ENCODE measurements at regions not wholly inside any gene's neighbourhood (a gene's known extent, or its start where the extent isn't known, plus 50 kb on each side); places are given as distances from the start of the nearest gene placed in this dataset.

- H3K27me3 ChIP-seq: no peaks in the 10 kb centered on the region
Observed at GRCh38 chr7:156220701-156221100, 408.4 kb upstream of the SHH start.

GRCh38 chr7:156220078-156220605, 407.9 kb upstream of the SHH start:
- Histone ChIP-seq H3K27ac (no peak overlapping the region), H3K4me1 (no peaks in the 10 kb centered on the region), H3K9ac (no peak overlapping the region), H4K20me1 (no peaks in the 10 kb centered on the region), H3K4me2 (no peak overlapping the region), H3K36me3 (no peaks in the 10 kb centered on the region), H3K4me3 (no peak overlapping the region), H3K9me3 (replicated peaks in 1 of 11) (peaks cover 0 to 13% (median 8%) of the 10 kb centered on the region in 11 experiments; a peak in 20 of 22 replicates), H3K27me3 (no peaks in the 10 kb centered on the region)
- TF ChIP-seq Cebpa-rat (IDR thresholded peaks at IDR 0.05): no peak

More at GRCh38 chr7:156220701-156221100, 408.4 kb upstream of the SHH start:
- Histone ChIP-seq H3K4me2 (no peak overlapping the region), H3K4me3 (no peak overlapping the region), H3K27ac (no peak overlapping the region), H3K9me3 (replicated peaks in 1 of 11) (peaks cover 0 to 13% (median 9%) of the 10 kb centered on the region in 11 experiments; a peak in 20 of 22 replicates), H3K36me3 (no peaks in the 10 kb centered on the region), H3K4me1 (no peaks in the 10 kb centered on the region), H3K9ac (no peak overlapping the region), H4K20me1 (no peaks in the 10 kb centered on the region)
- no peak for TF ChIP-seq Cebpa-rat (IDR thresholded peaks at IDR 0.05)

GRCh38 chr7:156219307-156220077, 407.2 kb upstream of the SHH start:
- peaks cover 0 to 7% (median 2%) of the 10 kb centered on the region in 11 experiments; a peak in 13 of 22 replicates for H3K9me3 ChIP-seq (replicated peaks in 1 of 11)
- H3K27me3 ChIP-seq: no peaks in the 10 kb centered on the region
- H3K9ac ChIP-seq: no peak overlapping the region
- no peak for TF ChIP-seq Cebpa-rat (IDR thresholded peaks at IDR 0.05)
- H3K4me2 ChIP-seq: no peak overlapping the region
- H4K20me1 ChIP-seq: no peaks in the 10 kb centered on the region
- H3K36me3 ChIP-seq: no peaks in the 10 kb centered on the region
- no peaks in the 10 kb centered on the region for H3K4me1 ChIP-seq
- H3K27ac ChIP-seq: no peak overlapping the region
- no peak overlapping the region for H3K4me3 ChIP-seq

GRCh38 chr7:156218544-156219306, 406.5 kb upstream of the SHH start:
- Histone ChIP-seq H3K4me2 (no peak overlapping the region), H3K27ac (no peak overlapping the region), H3K4me3 (no peak overlapping the region), H3K27me3 (no peaks in the 10 kb centered on the region), H3K36me3 (no peaks in the 10 kb centered on the region), H3K9ac (no peak overlapping the region), H3K9me3 (replicated peaks in 1 of 11) (no peaks in the 10 kb centered on the region; a peak in 1 of 22 replicates), H3K4me1 (no peaks in the 10 kb centered on the region), H4K20me1 (no peaks in the 10 kb centered on the region)
- no peak for TF ChIP-seq Cebpa-rat (IDR thresholded peaks at IDR 0.05)

DNA sequence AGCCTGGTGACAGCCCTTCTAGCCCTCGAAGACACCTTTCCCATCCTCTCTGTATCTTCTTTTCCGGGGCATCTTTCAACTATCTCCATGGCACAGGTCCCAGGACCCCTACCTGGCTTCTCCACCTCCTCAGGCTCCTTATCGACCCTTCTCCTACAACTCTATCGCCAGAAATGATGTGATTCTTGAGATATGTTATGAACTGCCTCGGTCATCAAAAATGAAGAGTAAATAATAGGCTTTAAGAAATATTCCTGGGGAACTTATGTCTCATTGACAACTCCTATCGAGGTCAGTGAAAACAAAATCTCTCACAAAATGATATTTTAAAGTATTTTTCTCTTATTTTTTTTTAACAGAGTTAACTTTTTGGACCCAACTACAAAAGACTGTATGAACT, 405.5 kb upstream of the SHH start:
- TF ChIP-seq Cebpa-rat (IDR thresholded peaks at IDR 0.05): no peak
- Histone ChIP-seq H4K20me1 (no peaks in the 10 kb centered on the region), H3K27me3 (no peaks in the 10 kb centered on the region), H3K9me3 (replicated peaks in 1 of 11) (no peaks in the 10 kb centered on the region), H3K27ac (no peak overlapping the region), H3K36me3 (no peaks in the 10 kb centered on the region), H3K4me1 (no peaks in the 10 kb centered on the region), H3K4me3 (no peak overlapping the region), H3K9ac (no peak overlapping the region), H3K4me2 (no peak overlapping the region)

GRCh38 chr7:156209087-156209486, 396.8 kb upstream of the SHH start:
- H4K20me1 ChIP-seq: no peaks in the 10 kb centered on the region; a peak in 1 of 22 replicates
- no peak overlapping the region for H3K9ac ChIP-seq
- no peak for TF ChIP-seq Cebpa-rat (IDR thresholded peaks at IDR 0.05)
- no peak overlapping the region for H3K4me2 ChIP-seq
- no peak overlapping the region for H3K27ac ChIP-seq
- no peak overlapping the region for H3K4me3 ChIP-seq
- H3K9me3 ChIP-seq (replicated peaks in 1 of 11): no peaks in the 10 kb centered on the region
- no peaks in the 10 kb centered on the region for H3K36me3 ChIP-seq
- no peaks in the 10 kb centered on the region for H3K27me3 ChIP-seq
- H3K4me1 ChIP-seq: no peaks in the 10 kb centered on the region

GRCh38 chr7:156207306-156207705, 395.0 kb upstream of the SHH start:
- no peaks in the 10 kb centered on the region for H3K36me3 ChIP-seq
- H3K4me2 ChIP-seq: no peak overlapping the region
- H3K4me3 ChIP-seq: no peak overlapping the region
- no peak overlapping the region for H3K9ac ChIP-seq
- H3K9me3 ChIP-seq (replicated peaks in 1 of 11): no peaks in the 10 kb centered on the region
- no peak overlapping the region for H3K27ac ChIP-seq
- no peaks in the 10 kb centered on the region for H3K4me1 ChIP-seq
- no peaks in the 10 kb centered on the region; a peak in 1 of 22 replicates for H4K20me1 ChIP-seq
- no peak for TF ChIP-seq Cebpa-rat (IDR thresholded peaks at IDR 0.05)
- no peaks in the 10 kb centered on the region for H3K27me3 ChIP-seq

GRCh38 chr7:156206174-156206573, 393.9 kb upstream of the SHH start:
- H3K4me2 ChIP-seq: no peak overlapping the region
- H3K4me3 ChIP-seq: no peak overlapping the region
- H3K4me1 ChIP-seq: no peaks in the 10 kb centered on the region
- H3K27ac ChIP-seq: no peak overlapping the region
- no peaks in the 10 kb centered on the region; a peak in 1 of 22 replicates for H4K20me1 ChIP-seq
- H3K9me3 ChIP-seq (replicated peaks in 1 of 11): no peaks in the 10 kb centered on the region
- TF ChIP-seq Cebpa-rat (IDR thresholded peaks at IDR 0.05): no peak
- H3K27me3 ChIP-seq: no peaks in the 10 kb centered on the region
- H3K9ac ChIP-seq: no peak overlapping the region
- no peaks in the 10 kb centered on the region for H3K36me3 ChIP-seq

- H3K4me2 ChIP-seq: no peak overlapping the region
- H3K4me3 ChIP-seq: no peak overlapping the region
- H4K20me1 ChIP-seq: no peaks in the 10 kb centered on the region
- no peaks in the 10 kb centered on the region for H3K36me3 ChIP-seq
- no peak for TF ChIP-seq Cebpa-rat (IDR thresholded peaks at IDR 0.05)
- no peaks in the 10 kb centered on the region for H3K9me3 ChIP-seq (replicated peaks in 1 of 11)
- H3K27me3 ChIP-seq: no peaks in the 10 kb centered on the region
- no peaks in the 10 kb centered on the region for H3K4me1 ChIP-seq
- H3K27ac ChIP-seq: no peak overlapping the region
- H3K9ac ChIP-seq: no peak overlapping the region
Observed at GRCh38 chr7:156204820-156205219, 392.6 kb upstream of the SHH start.

Measured in BLaER1 treated with 17β-estradiol and CSF1 and Interleukin-3, amounts not matched to agents 10 nM and 100 nM (cell line).